Prostate gland (tissue), 2 donors: ENCODE measurements at regions not wholly inside any gene's neighbourhood (a gene's known extent, or its start where the extent isn't known, plus 50 kb on each side); places are given as distances from the start of the nearest gene placed in this dataset.

Experiments used
- DNase-seq: peaks from one replicate; pipeline ENCODE4 v3.0.0-alpha.2; 2019; ENCODE audit warnings: low spot score
- H3K27ac ChIP-seq, 2 donors: fragments of 200-600 bp; sonication (generic); 2 replicates each; pipeline ENCODE4 v1.5.1; 2017 to 2019
- H3K27me3 ChIP-seq: fragments of 200-600 bp; sonication (generic); replicated peaks from 2 replicates; pipeline ENCODE4 v1.5.1; 2019; ENCODE audit not compliant: insufficient read depth
- H3K36me3 ChIP-seq, 2 donors: fragments of 200-600 bp; sonication (generic); 1 replicate in 1 of 2; 2 replicates in 1 of 2; pipeline versions ENCODE4 v1.5.1 to v1.8.1; 2017 to 2019
- H3K4me1 ChIP-seq: fragments of 200-600 bp; sonication (generic); replicated peaks from 2 replicates; pipeline ENCODE4 v1.5.1; 2019
- H3K4me3 ChIP-seq, 2 donors: fragments of 200-600 bp; sonication (generic); 2 replicates each; pipeline ENCODE4 v1.5.1; 2017 to 2019
- H3K9me3 ChIP-seq: fragments of 200-600 bp; sonication (generic); 2 replicates; pipeline ENCODE4 v1.5.1; 2017
- CTCF ChIP-seq, 4 experiments: fragments of 200-600 bp in 2 of 4; fragments of 450-650 bp in 2 of 4; sonication (generic) in 2 of 4; IDR thresholded peaks; 1 replicate in 3 of 4; 2 replicates in 1 of 4; pipeline ENCODE4 v1.5.1; 2016 to 2019; ENCODE audit warnings: antibody characterized with exemption in 4 of 4, mild to moderate bottlenecking in 2 of 4, moderate library complexity in 2 of 4
- POLR2A ChIP-seq: fragments of 450-650 bp; IDR thresholded peaks from one replicate; pipeline ENCODE4 v1.6.1; 2016; ENCODE audit warnings: antibody characterized with exemption, mild to moderate bottlenecking
- POLR2AphosphoS5 ChIP-seq: sonication (generic); formaldehyde crosslinking; IDR thresholded peaks from one replicate; pipeline ENCODE4 v1.6.1; 2017; ENCODE audit warnings: antibody characterized with exemption
- WGBS: methylation state at CpG from one replicate; pipeline ENCODE4 v1.1.5; 2018; 5-methylcytosine and 5-hydroxymethylcytosine counted together
- intact Hi-C: fragments of 100-400 bp; cut with DNase I; formaldehyde crosslinking; loops from one replicate; pipeline ENCODE4 v1.14.2; 2022

- no peak overlapping the region for H3K4me3 ChIP-seq
- no peaks in the 10 kb centered on the region for H3K36me3 ChIP-seq
- H3K27me3 ChIP-seq: no peaks in the 10 kb centered on the region
- no peaks in the 10 kb centered on the region for H3K9me3 ChIP-seq
- no peaks in the 10 kb centered on the region for H3K4me1 ChIP-seq
- intact Hi-C loops: no loop called here
- DNase-seq: no peak
- TF ChIP-seq POLR2A (no peak), POLR2AphosphoS5 (no peak), CTCF (IDR thresholded peaks at IDR 0.05) (no peak)
- WGBS: 86% methylated on average over 8 of the region's 8 CpGs
- no peak overlapping the region for H3K27ac ChIP-seq
Observed at GRCh38 chr6:169989594-169989993, 238.2 kb downstream of the ERMARD start.

GRCh38 chr6:169988769-169989550 is 237.5 kb downstream of the ERMARD start:
- Histone ChIP-seq H3K36me3 (no peaks in the 10 kb centered on the region), H3K27me3 (no peaks in the 10 kb centered on the region), H3K4me1 (no peaks in the 10 kb centered on the region), H3K9me3 (no peaks in the 10 kb centered on the region), H3K4me3 (no peak overlapping the region), H3K27ac (no peak overlapping the region)
- DNase-seq: no peak
- no peak for TF ChIP-seq CTCF (IDR thresholded peaks at IDR 0.05)
- TF ChIP-seq POLR2A: no peak
- no peak for TF ChIP-seq POLR2AphosphoS5
- WGBS: 94% methylated on average over 25 of the region's 25 CpGs
- intact Hi-C loops: no loop called here

GRCh38 chr6:169986848-169987498 is 235.6 kb downstream of the ERMARD start:
- Histone ChIP-seq H3K36me3 (no peaks in the 10 kb centered on the region), H3K27ac (no peak overlapping the region), H3K4me1 (no peaks in the 10 kb centered on the region), H3K27me3 (no peaks in the 10 kb centered on the region), H3K4me3 (no peak overlapping the region), H3K9me3 (no peaks in the 10 kb centered on the region)
- no peak for DNase-seq
- intact Hi-C loops: no loop called here
- WGBS: 92% methylated on average over 30 of the region's 35 CpGs
- TF ChIP-seq POLR2AphosphoS5 (no peak), CTCF (IDR thresholded peaks at IDR 0.05) (no peak), POLR2A (no peak)

GRCh38 chr6:169986171-169986847 is 234.9 kb downstream of the ERMARD start:
- Histone ChIP-seq H3K4me3 (no peak overlapping the region), H3K27ac (no peak overlapping the region), H3K9me3 (no peaks in the 10 kb centered on the region), H3K36me3 (no peaks in the 10 kb centered on the region), H3K27me3 (no peaks in the 10 kb centered on the region), H3K4me1 (no peaks in the 10 kb centered on the region)
- intact Hi-C loops: no loop called here
- no peak for DNase-seq
- WGBS: 91% methylated on average over 26 of the region's 30 CpGs
- TF ChIP-seq POLR2AphosphoS5 (no peak), POLR2A (no peak), CTCF (IDR thresholded peaks at IDR 0.05) (no peak)
